KOPT-K1 (cell line): ENCODE measurements at regions not wholly inside any gene's neighbourhood (a gene's known extent, or its start where the extent isn't known, plus 50 kb on each side); places are given as distances from the start of the nearest gene placed in this dataset.

Source experiments
- H3K27ac ChIP-seq: fragments of 200-600 bp; sonication (generic); 2 replicates; pipeline ENCODE4 v1.5.1; 2016; ENCODE audit warnings: antibody characterized with exemption, mild to moderate bottlenecking, low read depth, low read length; ENCODE audit not compliant: poor library complexity, severe bottlenecking
- H3K36me3 ChIP-seq: fragments of 200-600 bp; sonication (generic); 2 replicates; pipeline ENCODE4 v1.5.1; 2017; ENCODE audit warnings: antibody characterized with exemption, mild to moderate bottlenecking, low read length, moderate library complexity; ENCODE audit not compliant: insufficient read depth
- H3K9me3 ChIP-seq: fragments of 200-600 bp; sonication (generic); 2 replicates; pipeline ENCODE4 v1.5.1; 2017; ENCODE audit warnings: antibody characterized with exemption, low read length, mild to moderate bottlenecking; ENCODE audit not compliant: insufficient read depth, poor library complexity, severe bottlenecking

DNA sequence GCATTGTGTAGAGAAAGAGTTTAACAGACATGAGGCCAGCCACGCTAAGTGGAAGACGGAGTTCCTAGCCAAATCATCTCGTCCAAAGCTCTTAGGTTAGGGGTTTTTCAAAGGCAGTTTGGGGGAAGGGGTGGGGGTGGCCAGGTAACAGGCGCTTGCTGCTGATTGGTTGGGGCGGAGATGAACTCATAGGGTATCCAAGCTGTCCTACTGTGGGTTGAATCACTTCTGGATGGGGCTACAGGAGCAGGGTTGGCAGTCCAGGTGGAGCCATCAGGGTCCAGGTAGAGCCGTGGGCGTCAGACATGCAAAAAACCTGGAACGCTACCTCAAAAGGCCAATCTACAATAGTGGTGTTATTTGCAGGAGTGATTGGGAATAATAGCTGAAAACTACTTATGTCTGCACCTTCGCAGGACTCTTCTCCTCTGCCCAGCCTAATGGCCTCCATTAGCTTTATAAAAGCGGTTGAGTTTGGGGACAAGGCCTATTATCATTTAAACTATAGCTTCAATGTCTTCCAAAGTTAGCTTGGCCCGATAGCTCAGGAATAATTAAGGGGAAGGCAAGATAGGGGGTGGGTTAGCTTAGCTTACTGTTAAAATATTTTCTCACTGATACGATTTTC lies 579.6 kb downstream of the NLGN4X start:
- Histone ChIP-seq H3K9me3 (no peaks in the 10 kb centered on the region), H3K36me3 (no peaks in the 10 kb centered on the region), H3K27ac (no peak overlapping the region)

DNA sequence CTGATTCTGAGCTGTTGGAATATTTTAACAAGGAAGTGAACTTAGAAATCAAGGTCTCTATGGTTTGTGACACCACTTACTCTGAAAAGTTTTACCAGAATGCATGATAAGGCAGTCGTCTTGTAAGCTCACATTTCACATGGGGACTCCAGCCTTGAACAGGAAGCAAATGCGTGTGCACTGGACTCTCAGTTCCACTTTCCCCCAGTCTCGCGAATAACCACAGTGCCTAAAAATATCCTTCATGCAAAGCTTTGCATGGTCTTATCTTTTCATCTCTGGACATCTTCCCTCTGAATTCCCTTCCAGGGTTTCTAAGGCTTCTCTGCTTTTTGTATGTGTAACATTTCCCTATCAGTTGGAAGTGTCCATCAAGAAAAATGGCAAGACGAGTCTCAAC lies 581.8 kb downstream of the NLGN4X start:
- H3K9me3 ChIP-seq: no peaks in the 10 kb centered on the region
- H3K36me3 ChIP-seq: no peaks in the 10 kb centered on the region
- H3K27ac ChIP-seq: no peak overlapping the region

DNA sequence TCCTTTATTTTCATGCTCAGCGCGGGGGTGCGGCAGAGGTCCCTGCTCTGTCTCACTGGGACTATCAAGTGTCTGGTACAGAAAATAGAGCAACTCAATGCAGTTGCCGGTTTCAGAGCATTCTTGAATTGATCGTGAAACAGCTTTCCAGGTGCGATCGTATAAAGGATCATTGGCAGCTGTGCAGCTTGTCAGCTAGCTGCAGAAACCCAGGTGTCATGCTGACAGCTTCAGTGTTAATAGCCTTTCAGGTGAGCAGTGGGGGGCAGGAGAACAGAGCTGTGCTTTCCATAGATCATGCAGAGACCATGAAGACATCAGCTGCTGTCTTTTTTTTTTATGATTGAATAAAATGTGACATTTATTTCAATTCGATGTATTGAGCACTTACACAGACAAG lies 583.9 kb downstream of the NLGN4X start:
- H3K9me3 ChIP-seq: no peaks in the 10 kb centered on the region
- no peak overlapping the region for H3K27ac ChIP-seq
- H3K36me3 ChIP-seq: no peaks in the 10 kb centered on the region

DNA sequence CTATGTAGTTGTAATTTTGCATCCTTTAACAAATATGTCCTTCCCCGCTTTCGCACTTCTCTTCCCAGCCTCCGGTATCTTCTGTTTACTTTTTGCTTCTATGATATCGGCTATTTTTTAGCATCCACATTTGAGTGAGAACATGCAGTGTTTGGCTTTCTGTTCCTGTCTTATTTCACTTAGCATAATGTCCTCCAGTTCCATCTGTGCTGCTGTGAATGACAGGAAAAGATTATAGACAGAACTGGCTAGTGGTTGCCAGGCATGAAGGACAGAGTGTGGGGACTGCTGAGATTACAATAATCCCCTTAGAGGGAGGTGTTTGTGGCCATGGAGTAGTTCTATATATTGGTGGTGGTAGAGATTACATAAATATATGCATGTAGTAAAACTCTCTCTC lies 588.6 kb downstream of the NLGN4X start:
- Histone ChIP-seq H3K27ac (no peak overlapping the region), H3K9me3 (no peaks in the 10 kb centered on the region), H3K36me3 (no peaks in the 10 kb centered on the region)

DNA sequence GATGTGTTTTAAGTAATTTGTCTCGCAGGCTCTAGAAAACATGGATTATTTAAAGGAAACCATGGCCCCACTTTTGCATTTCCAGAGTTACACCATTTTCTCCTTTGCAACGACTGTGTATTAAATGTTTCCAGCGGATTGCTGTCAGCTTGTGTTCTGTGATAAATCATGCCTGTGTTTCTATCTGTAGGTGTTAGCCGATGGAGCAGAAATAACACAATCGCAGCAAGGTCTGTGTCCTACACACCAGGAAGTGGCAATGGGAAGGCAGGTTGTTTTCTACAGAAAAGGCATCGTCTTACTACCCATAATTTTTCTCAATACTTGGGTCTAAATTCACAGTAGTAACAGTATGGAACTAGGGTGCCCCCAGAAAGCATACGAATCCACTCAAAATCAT lies 590.1 kb downstream of the NLGN4X start:
- H3K36me3 ChIP-seq: no peaks in the 10 kb centered on the region
- H3K27ac ChIP-seq: no peak overlapping the region
- no peaks in the 10 kb centered on the region for H3K9me3 ChIP-seq

DNA sequence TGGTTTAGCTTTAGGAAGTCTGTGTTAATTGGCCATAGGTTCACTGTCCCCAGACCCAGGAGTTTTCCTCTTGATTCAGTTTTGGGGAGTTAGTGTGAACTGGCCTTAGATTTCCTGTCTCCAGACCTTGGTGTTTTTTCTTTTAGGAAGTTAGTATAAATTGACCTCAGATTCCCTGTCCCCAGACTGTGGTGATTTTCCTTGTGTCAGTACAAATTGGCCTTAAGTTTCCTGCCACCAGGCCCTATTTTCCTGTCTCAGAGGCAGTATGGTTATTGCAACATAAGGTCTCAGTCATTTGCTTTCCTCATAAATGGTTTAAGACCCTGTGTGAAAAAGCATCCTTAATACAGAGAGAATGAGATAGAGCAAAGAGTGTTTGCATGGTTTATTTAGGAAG lies 595.8 kb downstream of the NLGN4X start:
- H3K27ac ChIP-seq: no peak overlapping the region
- no peaks in the 10 kb centered on the region for H3K9me3 ChIP-seq
- no peaks in the 10 kb centered on the region for H3K36me3 ChIP-seq

DNA sequence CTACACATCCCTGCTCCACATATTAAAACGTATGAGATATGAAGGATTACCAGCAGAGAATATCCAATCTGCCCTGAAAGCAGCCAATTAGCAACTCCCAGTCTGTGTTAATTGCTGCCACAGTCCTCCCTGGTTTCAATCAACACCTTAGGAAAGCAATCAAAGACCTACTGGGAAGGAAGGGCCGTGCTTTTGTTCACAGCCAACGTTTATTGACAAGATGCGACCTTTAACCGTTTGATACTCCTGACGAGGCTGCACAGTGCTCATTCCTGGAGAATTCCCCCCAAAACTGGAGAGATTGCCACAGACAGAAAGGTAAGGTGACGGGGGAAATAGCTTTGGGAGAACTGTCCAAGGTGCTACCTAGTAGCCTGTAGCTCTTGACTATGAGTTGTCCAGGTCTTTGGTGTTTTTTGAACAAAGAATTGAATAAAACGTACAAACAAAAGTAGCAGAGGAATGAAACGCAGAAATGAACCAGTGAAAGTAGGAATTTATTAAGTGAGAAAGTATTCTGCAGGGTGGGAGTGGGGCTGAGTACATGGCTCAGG lies 596.5 kb downstream of the NLGN4X start:
- H3K9me3 ChIP-seq: no peaks in the 10 kb centered on the region
- no peak overlapping the region for H3K27ac ChIP-seq
- no peaks in the 10 kb centered on the region for H3K36me3 ChIP-seq

DNA sequence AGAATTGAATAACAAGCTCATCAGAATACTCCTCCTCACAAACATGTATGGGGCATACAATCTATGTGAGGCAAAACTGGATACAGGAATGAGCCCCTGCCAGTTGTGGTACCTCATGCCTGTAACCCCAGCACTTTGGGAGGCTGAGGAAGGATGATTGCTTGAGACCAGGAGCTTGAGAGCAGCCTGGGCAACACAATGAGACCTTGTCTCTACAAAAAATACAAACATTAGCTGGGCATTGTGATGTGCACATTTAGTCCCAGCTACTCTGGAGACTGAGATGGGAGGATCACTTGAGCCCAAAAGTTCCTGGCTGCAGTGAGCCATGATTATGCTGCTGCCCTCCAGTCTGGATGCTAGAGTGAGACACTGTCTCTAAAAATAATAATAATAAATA lies 611.0 kb downstream of the NLGN4X start:
- H3K27ac ChIP-seq: no peak overlapping the region
- H3K36me3 ChIP-seq: no peaks in the 10 kb centered on the region
- H3K9me3 ChIP-seq: no peaks in the 10 kb centered on the region

DNA sequence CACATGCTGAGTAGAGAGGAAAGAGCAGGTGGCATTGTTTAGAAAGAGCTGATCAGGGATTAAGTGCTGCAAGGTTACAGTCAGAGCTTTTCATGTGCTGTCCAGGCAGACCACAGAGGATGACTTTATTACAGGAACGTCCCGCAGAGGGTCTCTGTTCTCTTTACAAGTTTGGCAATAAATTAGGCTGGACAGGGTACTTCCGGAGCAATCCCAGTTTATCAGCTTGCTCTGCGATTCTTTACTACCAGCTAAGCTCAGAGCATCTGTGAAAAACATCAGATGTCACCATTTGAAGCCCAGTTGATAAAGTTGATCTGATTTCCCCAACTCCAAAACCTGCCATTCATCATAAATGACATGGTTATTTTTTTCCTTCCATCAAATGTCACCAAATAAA lies 633.1 kb downstream of the NLGN4X start:
- Histone ChIP-seq H3K9me3 (no peaks in the 10 kb centered on the region), H3K36me3 (no peaks in the 10 kb centered on the region), H3K27ac (no peak overlapping the region)

DNA sequence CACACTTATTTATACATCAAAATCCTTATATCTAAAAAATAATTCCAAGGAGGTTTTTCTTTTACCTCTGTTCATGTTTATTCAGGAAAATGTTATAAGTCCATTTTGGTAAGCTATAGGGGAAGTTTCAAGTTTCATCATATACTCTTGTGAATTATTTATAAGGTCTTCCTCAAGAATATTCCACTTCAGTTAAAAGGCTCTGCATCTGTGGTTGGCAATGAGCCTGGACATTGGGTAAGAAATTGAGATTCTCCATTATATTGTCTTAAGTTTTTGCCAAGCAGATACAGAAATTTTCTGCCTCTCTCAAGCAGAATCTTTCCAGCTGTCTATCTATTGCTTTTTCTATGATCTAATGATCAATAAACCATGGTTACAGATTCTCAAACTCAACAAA lies 641.9 kb downstream of the NLGN4X start:
- H3K27ac ChIP-seq: no peak overlapping the region
- no peaks in the 10 kb centered on the region for H3K36me3 ChIP-seq
- no peaks in the 10 kb centered on the region for H3K9me3 ChIP-seq

DNA sequence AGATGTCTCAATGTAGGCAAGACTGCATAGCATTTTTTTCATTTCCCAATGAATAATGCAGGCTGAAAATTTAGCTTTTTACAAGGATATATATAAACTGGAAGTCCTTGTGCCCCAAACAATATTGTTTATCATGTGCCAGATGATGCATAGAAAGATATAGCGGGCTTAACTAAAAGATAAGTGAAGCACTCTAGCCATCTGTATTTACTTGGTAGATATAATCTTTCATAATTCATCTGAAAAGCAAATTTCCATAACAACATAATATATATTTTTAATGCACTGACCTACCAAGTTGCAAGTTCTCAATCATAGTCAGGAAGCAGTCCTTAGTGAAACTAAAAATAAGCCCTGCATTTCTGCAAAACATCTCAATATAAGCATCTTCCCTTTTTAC lies 653.3 kb downstream of the NLGN4X start:
- Histone ChIP-seq H3K36me3 (no peaks in the 10 kb centered on the region), H3K27ac (no peak overlapping the region), H3K9me3 (no peaks in the 10 kb centered on the region)

DNA sequence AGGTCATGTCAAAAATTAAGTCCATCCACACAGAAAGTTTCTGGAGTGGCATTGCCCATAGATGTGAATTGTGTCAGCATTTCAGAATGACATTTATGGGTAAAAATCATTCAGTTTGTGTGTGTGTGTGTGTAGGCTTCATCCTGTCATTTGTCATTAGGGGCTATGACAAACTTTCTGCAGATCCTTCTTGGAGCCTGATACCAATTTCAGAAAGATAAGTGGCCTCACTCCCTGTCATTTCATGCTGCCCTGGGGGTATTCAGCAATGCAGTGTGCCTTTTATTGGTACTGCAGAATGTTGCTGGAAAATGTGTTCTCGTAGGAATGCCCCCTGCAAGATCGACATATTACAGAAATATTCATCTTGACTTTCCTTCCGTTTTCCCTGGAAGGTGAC lies 659.7 kb downstream of the NLGN4X start:
- Histone ChIP-seq H3K27ac (no peak overlapping the region), H3K36me3 (no peaks in the 10 kb centered on the region), H3K9me3 (no peaks in the 10 kb centered on the region)

DNA sequence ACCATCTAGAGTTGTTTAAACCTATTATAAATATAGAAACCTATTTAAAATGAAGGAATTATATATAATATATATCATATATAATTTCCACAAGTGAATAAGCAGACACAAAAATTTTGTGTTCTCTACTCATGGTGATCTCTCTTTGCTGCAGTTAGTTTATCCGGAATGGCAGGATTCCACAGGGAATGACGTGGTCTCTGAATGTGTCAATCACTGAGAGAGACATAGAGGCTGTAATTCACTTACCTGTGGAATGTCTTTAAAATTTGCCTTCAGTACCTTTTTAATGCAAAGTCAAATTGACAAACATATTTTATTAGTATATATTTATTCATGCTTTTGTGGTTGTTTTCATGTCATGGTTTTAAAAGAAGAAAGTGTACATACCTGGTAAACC lies 669.3 kb downstream of the NLGN4X start:
- Histone ChIP-seq H3K27ac (no peak overlapping the region), H3K9me3 (no peaks in the 10 kb centered on the region), H3K36me3 (no peaks in the 10 kb centered on the region)

DNA sequence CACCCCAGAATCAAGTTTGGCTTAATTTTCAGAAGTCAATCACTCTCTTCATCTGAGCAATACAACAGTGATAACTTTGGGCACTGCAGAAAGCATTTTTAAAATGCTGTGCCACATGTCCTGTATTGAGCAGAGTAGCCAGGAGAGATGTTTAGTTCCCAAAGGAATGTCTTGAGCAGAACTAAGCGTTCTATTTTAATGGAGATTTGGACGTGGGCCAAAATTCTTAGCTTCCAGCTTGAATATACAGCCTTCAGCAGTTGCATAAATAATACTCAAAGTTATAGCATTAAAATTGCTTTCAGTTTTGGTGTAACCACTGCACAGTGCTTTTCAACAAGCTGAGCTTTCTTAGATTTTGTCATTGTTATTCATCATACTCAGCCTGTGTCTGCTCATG lies 679.2 kb downstream of the NLGN4X start:
- Histone ChIP-seq H3K27ac (no peak overlapping the region), H3K36me3 (no peaks in the 10 kb centered on the region), H3K9me3 (no peaks in the 10 kb centered on the region)

DNA sequence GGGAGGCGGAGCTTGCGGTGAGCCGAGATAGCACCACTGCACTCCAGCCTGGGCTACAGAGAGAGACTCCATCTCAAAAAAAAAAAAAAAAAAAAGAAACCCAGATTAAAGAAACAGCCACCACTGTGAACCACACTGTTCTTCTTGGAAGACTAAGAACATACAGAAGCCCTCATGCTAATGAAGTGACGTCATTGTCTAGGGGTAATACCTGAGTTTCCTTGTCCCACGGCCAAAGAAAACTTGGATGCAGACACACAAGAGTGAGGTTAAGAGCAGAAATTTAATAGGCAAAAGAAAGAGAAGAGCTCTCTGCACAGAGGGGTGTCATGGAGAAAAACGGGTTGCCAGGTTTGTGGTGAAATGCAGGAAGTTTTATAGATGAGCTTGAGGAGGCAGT lies 691.6 kb downstream of the NLGN4X start:
- H3K36me3 ChIP-seq: no peaks in the 10 kb centered on the region
- H3K27ac ChIP-seq: no peak overlapping the region
- no peaks in the 10 kb centered on the region for H3K9me3 ChIP-seq

DNA sequence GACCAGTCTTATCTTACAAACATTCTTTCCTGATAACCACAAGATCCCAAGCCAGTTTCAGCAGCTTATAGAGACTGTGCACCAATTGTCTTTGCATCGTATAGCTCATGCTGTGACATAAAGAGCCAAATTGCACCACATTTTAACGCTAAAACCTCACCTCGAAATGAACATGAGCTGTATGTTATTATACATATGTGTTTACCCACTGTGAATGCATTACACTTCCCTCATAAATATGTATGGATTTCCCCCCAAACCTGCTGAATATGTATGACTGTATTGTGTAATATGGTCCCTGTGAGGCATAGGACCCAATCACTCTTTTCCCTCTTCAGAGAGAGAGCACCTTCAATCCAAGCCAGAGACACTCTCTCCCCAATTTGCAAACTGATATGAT lies 692.4 kb downstream of the NLGN4X start:
- H3K9me3 ChIP-seq: no peaks in the 10 kb centered on the region
- no peaks in the 10 kb centered on the region for H3K36me3 ChIP-seq
- H3K27ac ChIP-seq: no peak overlapping the region
